B cell (primary cell): ENCODE measurements at regions not wholly inside any gene's neighbourhood (a gene's known extent, or its start where the extent isn't known, plus 50 kb on each side); places are given as distances from the start of the nearest gene placed in this dataset.

Experiments used
- ATAC-seq: fragments of 200-7000 bp; cut with Tn5 transposase; one replicate; pipeline ENCODE4 v1.10.0; 2021; ENCODE audit warnings: low read depth, mild to moderate bottlenecking, moderate number of reproducible peaks, moderate library complexity
- CTCF ChIA-PET: fragments of 350-600 bp; sonication (Branson Sonifier 250); formaldehyde crosslinking; loops from one replicate; lab custom pipeline; 2021; ENCODE audit warnings: antibody characterized with exemption, inconsistent platforms; lab: Charles Lee
- POLR2A ChIA-PET: fragments of 350-600 bp; sonication (Branson Sonifier 250); formaldehyde crosslinking; loops from one replicate; lab custom pipeline; 2021; ENCODE audit warnings: antibody characterized with exemption; lab: Charles Lee
- DNase-seq: peaks from one replicate; pipeline ENCODE4 v3.0.0; 2013
- H2AFZ ChIP-seq: 2 replicates; pipeline ENCODE4 v1.6.1; 2012; ENCODE audit warnings: mild to moderate bottlenecking, low read depth, low read length; ENCODE audit not compliant: insufficient read depth, poor library complexity, severe bottlenecking
- H3K27ac ChIP-seq, 2 donors: 1 replicate in 1 of 2; 2 replicates in 1 of 2; pipeline ENCODE4 v1.5.1; 2012 to 2013; ENCODE audit warnings: low read length in 2 of 2, mild to moderate bottlenecking in 2 of 2, moderate library complexity in 1 of 2
- H3K27me3 ChIP-seq, 4 experiments: fragments of 200-600 bp in 1 of 4; sonication (generic) in 1 of 4; replicated peaks in 1 of 4; 1 replicate in 2 of 4; 2 replicates in 2 of 4; pipeline versions ENCODE4 v1.6.1 to v1.7.0; 2013 to 2016; ENCODE audit warnings: low read length in 3 of 4, mild to moderate bottlenecking in 2 of 4, mixed read lengths in 1 of 4, moderate library complexity in 1 of 4; ENCODE audit not compliant: insufficient read depth in 4 of 4, control insufficient read depth in 3 of 4; ENCODE audit errors: control extremely low read depth in 1 of 4
- H3K36me3 ChIP-seq, 2 experiments: replicated peaks in 1 of 2; 1 replicate in 1 of 2; 2 replicates in 1 of 2; pipeline versions ENCODE4 v1.6.1 to v1.7.1; 2013; ENCODE audit warnings: low read length in 1 of 2; ENCODE audit not compliant: insufficient read depth in 2 of 2, control insufficient read depth in 1 of 2; ENCODE audit errors: control extremely low read depth in 1 of 2, extremely low read depth in 1 of 2
- H3K4me1 ChIP-seq, 2 donors: fragments of 200-600 bp in 1 of 2; sonication (generic) in 1 of 2; 1 replicate in 1 of 2; 2 replicates in 1 of 2; pipeline versions ENCODE4 v1.5.1 to v1.6.1; 2013 to 2017; ENCODE audit warnings: low read length in 2 of 2; ENCODE audit not compliant: control insufficient read depth in 2 of 2, insufficient read depth in 2 of 2
- H3K4me2 ChIP-seq: replicated peaks from 2 replicates; pipeline ENCODE3; 2012; ENCODE audit warnings: mild to moderate bottlenecking, low read depth, low read length; ENCODE audit not compliant: poor library complexity, severe bottlenecking
- H3K4me3 ChIP-seq, 5 experiments: fragments of 200-600 bp in 1 of 5; sonication (generic) in 1 of 5; 1 replicate in 3 of 5; 2 replicates in 2 of 5; pipeline versions ENCODE4 v1.5.1 to v1.7.0; 2011 to 2016; ENCODE audit warnings: low read length in 4 of 5, mild to moderate bottlenecking in 4 of 5, low read depth in 2 of 5, control low read depth in 1 of 5, moderate library complexity in 1 of 5; ENCODE audit not compliant: insufficient read depth in 1 of 5; ENCODE audit errors: control extremely low read depth in 1 of 5, extremely low read depth in 1 of 5
- H3K79me2 ChIP-seq: fragments of 200-600 bp; sonication (generic); one replicate; pipeline ENCODE4 v1.6.0; 2016; ENCODE audit warnings: low read length; ENCODE audit not compliant: control insufficient read depth, insufficient read depth
- H3K9ac ChIP-seq: fragments of 200-600 bp; sonication (generic); 2 replicates; pipeline ENCODE4 v1.6.1; 2017; ENCODE audit warnings: mild to moderate bottlenecking, low read length, moderate library complexity
- H3K9me3 ChIP-seq, 3 donors: one replicate each; pipeline versions ENCODE4 v1.6.1 to v1.7.1; 2013; ENCODE audit warnings: low read length in 2 of 3; ENCODE audit not compliant: control insufficient read depth in 2 of 3, insufficient read depth in 1 of 3; ENCODE audit errors: control extremely low read depth in 1 of 3
- H4K20me1 ChIP-seq: 2 replicates; pipeline ENCODE4 v1.6.0; 2012; ENCODE audit warnings: mild to moderate bottlenecking, low read length; ENCODE audit not compliant: insufficient read depth, control insufficient read depth, poor library complexity, severe bottlenecking
- H3K27ac Mint-ChIP-seq: one replicate; pipeline ENCODE4 v1.8.0; 2021; ENCODE audit warnings: mixed read lengths
- H3K27me3 Mint-ChIP-seq: one replicate; pipeline ENCODE4 v1.8.0; 2021; ENCODE audit warnings: mixed read lengths
- H3K4me1 Mint-ChIP-seq: one replicate; pipeline ENCODE4 v1.8.0; 2021; ENCODE audit warnings: mixed read lengths
- H3K4me3 Mint-ChIP-seq: one replicate; pipeline ENCODE4 v1.8.0; 2021; ENCODE audit warnings: mixed read lengths
- H3K9me3 Mint-ChIP-seq: one replicate; pipeline ENCODE4 v1.8.0; 2022; ENCODE audit warnings: mixed read lengths; ENCODE audit not compliant: insufficient read depth
- EZH2 ChIP-seq: IDR thresholded peaks from 2 replicates; pipeline ENCODE4 v1.6.1; 2012; ENCODE audit warnings: borderline replicate concordance, low read depth, mild to moderate bottlenecking, moderate library complexity, low read length; ENCODE audit not compliant: insufficient read depth, poor library complexity, severe bottlenecking
- WGBS: methylation state at CpG from one replicate; pipeline ENCODE4 v1.1.5; 2013; ENCODE audit warnings: missing lambda C conversion rate; ENCODE audit not compliant: insufficient coverage; 5-methylcytosine and 5-hydroxymethylcytosine counted together
- intact Hi-C: fragments of 100-400 bp; cut with micrococcal nuclease; formaldehyde crosslinking; loops from one replicate; pipeline ENCODE4 v1.10.0; 2022
- TF ChIP-seq, protein P1 (sequence below): fragments of 200-600 bp; IDR thresholded peaks from one replicate; pipeline ENCODE4 v1.8.0; 2022; ENCODE audit warnings: antibody characterized with exemption, mild to moderate bottlenecking

- no peak overlapping the region for H3K4me3 Mint-ChIP-seq
- Histone ChIP-seq H2AFZ (no peak overlapping the region), H3K27ac (no peak overlapping the region), H3K9me3 (no peaks in the 10 kb centered on the region), H3K27me3 (peaks cover 0 to 10% (median 1%) of the 10 kb centered on the region in 4 experiments), H3K4me2 (no peak overlapping the region), H3K4me1 (no peaks in the 10 kb centered on the region), H3K9ac (no peak overlapping the region), H3K79me2 (no peaks in the 10 kb centered on the region), H4K20me1 (no peaks in the 10 kb centered on the region), H3K4me3 (no peak overlapping the region), H3K36me3 (no peaks in the 10 kb centered on the region)
- ATAC-seq, result no peak
- ChIA-PET POLR2A (no interaction called here), CTCF (no interaction called here)
- TF ChIP-seq, protein P1, sequence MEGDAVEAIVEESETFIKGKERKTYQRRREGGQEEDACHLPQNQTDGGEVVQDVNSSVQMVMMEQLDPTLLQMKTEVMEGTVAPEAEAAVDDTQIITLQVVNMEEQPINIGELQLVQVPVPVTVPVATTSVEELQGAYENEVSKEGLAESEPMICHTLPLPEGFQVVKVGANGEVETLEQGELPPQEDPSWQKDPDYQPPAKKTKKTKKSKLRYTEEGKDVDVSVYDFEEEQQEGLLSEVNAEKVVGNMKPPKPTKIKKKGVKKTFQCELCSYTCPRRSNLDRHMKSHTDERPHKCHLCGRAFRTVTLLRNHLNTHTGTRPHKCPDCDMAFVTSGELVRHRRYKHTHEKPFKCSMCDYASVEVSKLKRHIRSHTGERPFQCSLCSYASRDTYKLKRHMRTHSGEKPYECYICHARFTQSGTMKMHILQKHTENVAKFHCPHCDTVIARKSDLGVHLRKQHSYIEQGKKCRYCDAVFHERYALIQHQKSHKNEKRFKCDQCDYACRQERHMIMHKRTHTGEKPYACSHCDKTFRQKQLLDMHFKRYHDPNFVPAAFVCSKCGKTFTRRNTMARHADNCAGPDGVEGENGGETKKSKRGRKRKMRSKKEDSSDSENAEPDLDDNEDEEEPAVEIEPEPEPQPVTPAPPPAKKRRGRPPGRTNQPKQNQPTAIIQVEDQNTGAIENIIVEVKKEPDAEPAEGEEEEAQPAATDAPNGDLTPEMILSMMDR, result no peak
- no peak for TF ChIP-seq EZH2
- intact Hi-C loops, result no loop called here
- H3K27me3 Mint-ChIP-seq, result peaks cover 30% of the 10 kb centered on the region
- WGBS, result 100% methylated on average over 1 of the region's 1 CpG
- DNase-seq, result no peak
- no peaks in the 10 kb centered on the region for H3K4me1 Mint-ChIP-seq
- no peak overlapping the region for H3K27ac Mint-ChIP-seq
- H3K9me3 Mint-ChIP-seq, result no peaks in the 10 kb centered on the region
These were observed 585.3 kb downstream of the PTPRU start for GRCh38 chr1:29821605-29822004.

GRCh38 chr1:29820401-29820800 is 584.1 kb downstream of the PTPRU start:
- no peak overlapping the region for H3K4me3 Mint-ChIP-seq
- H3K27ac ChIP-seq, result no peak overlapping the region
- no peak overlapping the region for H3K4me2 ChIP-seq
- intact Hi-C loops, result no loop called here
- H3K4me1 Mint-ChIP-seq, result no peaks in the 10 kb centered on the region
- no peaks in the 10 kb centered on the region for H3K36me3 ChIP-seq
- peaks cover 0 to 10% (median 1%) of the 10 kb centered on the region in 4 experiments for H3K27me3 ChIP-seq
- no peaks in the 10 kb centered on the region for H3K4me1 ChIP-seq
- 60% methylated on average over 1 of the region's 2 CpGs for WGBS
- H3K79me2 ChIP-seq, result no peaks in the 10 kb centered on the region
- ChIA-PET CTCF (no interaction called here), POLR2A (no interaction called here)
- no peak overlapping the region for H3K27ac Mint-ChIP-seq
- H2AFZ ChIP-seq, result no peak overlapping the region
- no peaks in the 10 kb centered on the region for H3K9me3 ChIP-seq
- H3K9ac ChIP-seq, result no peak overlapping the region
- no peak for TF ChIP-seq EZH2
- TF ChIP-seq, protein P1, result no peak
- no peaks in the 10 kb centered on the region for H4K20me1 ChIP-seq
- H3K9me3 Mint-ChIP-seq, result no peaks in the 10 kb centered on the region
- H3K4me3 ChIP-seq, result no peak overlapping the region
- ATAC-seq, result no peak
- DNase-seq, result no peak
- H3K27me3 Mint-ChIP-seq, result peaks cover 30% of the 10 kb centered on the region
